NCI-H146 (cell line): ENCODE measurements at regions not wholly inside any gene's neighbourhood (a gene's known extent, or its start where the extent isn't known, plus 50 kb on each side); places are given as distances from the start of the nearest gene placed in this dataset.
"Not testable (repeated sequence)": the region's sequence is repeated elsewhere in the genome, so short reads cannot be mapped to it uniquely, and the experiment has no call there.

ENCODE experiments used
- DNase-seq: peaks from one replicate; lab custom pipeline; 2025; lab: John Stamatoyannopoulos, UW

- not testable (repeated sequence) for DNase-seq
Observed at GRCh38 chr18:5830902-5831301, 64.4 kb downstream of the TMEM200C start.

GRCh38 chr18:5828913-5829312, 66.4 kb downstream of the TMEM200C start:
- no peak for DNase-seq

GRCh38 chr18:5825663-5826062, 69.7 kb downstream of the TMEM200C start:
- DNase-seq, result no peak

- DNase-seq, result no peak
Observed at GRCh38 chr18:5824370-5824984, 70.8 kb downstream of the TMEM200C start.

- DNase-seq, result no peak
Observed at GRCh38 chr18:5817816-5818215, 77.5 kb downstream of the TMEM200C start.

GRCh38 chr18:5806860-5807259, 88.5 kb downstream of the TMEM200C start:
- DNase-seq, result no peak

GRCh38 chr18:5787936-5788335, 107.4 kb downstream of the TMEM200C start:
- DNase-seq, result no peak

- DNase-seq, result no peak
Observed at GRCh38 chr18:5779922-5780321, 115.4 kb downstream of the TMEM200C start.

- no peak for DNase-seq
Observed at GRCh38 chr18:5772306-5773105, 122.8 kb downstream of the TMEM200C start.

- no peak for DNase-seq
Observed at GRCh38 chr18:5771343-5771742, 124.0 kb downstream of the TMEM200C start.

GRCh38 chr18:5770176-5770575, 125.1 kb downstream of the TMEM200C start:
- DNase-seq, result no peak

GRCh38 chr18:5768454-5768853, 126.9 kb downstream of the TMEM200C start:
- no peak for DNase-seq

- DNase-seq, result no peak
Observed at GRCh38 chr18:5759194-5759593, 136.1 kb downstream of the TMEM200C start.

GRCh38 chr18:5756823-5757222, 138.5 kb downstream of the TMEM200C start:
- DNase-seq, result no peak

GRCh38 chr18:5747678-5748077, 147.6 kb downstream of the TMEM200C start:
- no peak for DNase-seq

GRCh38 chr18:5746844-5747243, 148.5 kb downstream of the TMEM200C start:
- DNase-seq, result peak; percentile 21

GRCh38 chr18:5744659-5745058, 150.7 kb downstream of the TMEM200C start:
- no peak for DNase-seq

GRCh38 chr18:5738526-5738925, 156.8 kb downstream of the TMEM200C start:
- no peak for DNase-seq

GRCh38 chr18:5732318-5732717, 163.0 kb downstream of the TMEM200C start:
- DNase-seq, result no peak

GRCh38 chr18:5729983-5730699, 165.2 kb downstream of the TMEM200C start:
- DNase-seq, result no peak

- DNase-seq, result no peak
Observed at GRCh38 chr18:5728531-5728930, 166.8 kb downstream of the TMEM200C start.

GRCh38 chr18:5726011-5726410, 169.3 kb downstream of the TMEM200C start:
- no peak for DNase-seq

GRCh38 chr18:5721924-5722323, 173.4 kb downstream of the TMEM200C start:
- DNase-seq, result no peak
